ENCODE measurements at regions not wholly inside any gene's neighbourhood (a gene's known extent, or its start where the extent isn't known, plus 50 kb on each side); places are given as distances from the start of the nearest gene placed in this dataset.

DNA sequence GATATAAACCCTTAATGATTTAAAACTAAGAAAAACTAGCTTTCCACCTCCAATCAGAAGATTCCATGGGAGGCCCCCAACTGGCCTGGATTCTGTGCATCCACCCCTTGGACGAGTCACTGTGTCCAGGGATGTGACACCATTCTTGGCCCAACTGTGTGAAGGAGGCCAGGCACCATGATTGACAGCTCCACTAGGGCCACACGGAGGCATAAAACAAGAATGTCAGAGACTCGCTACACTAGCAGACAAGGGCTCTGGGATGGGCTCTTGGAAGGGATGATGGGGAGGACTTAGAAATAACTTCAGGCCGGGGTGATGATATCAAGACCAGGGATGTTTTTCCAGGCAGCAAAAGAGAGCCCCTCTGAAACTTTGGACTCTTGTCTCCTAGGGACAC, 117.8 kb upstream of the GNAO1 start:
- Histone ChIP-seq H3K4me1 (ENCODE audit: low read depth) (no peaks in the 10 kb centered on the region), H3K9me3 (no peaks in the 10 kb centered on the region), H3K4me3 (no peak overlapping the region), H3K36me3 (ENCODE audit: low read depth) (no peaks in the 10 kb centered on the region)
- intact Hi-C loops (cut with DNase I, micrococcal nuclease): no loop called here
- TF ChIP-seq CTCF (IDR thresholded peaks at IDR 0.05): no peak
- DNase-seq (no peak), ATAC-seq (no peak)

GRCh38 chr16:56072096-56072495, 119.2 kb upstream of the GNAO1 start:
- Histone ChIP-seq H3K4me1 (ENCODE audit: low read depth) (no peaks in the 10 kb centered on the region), H3K9me3 (no peaks in the 10 kb centered on the region), H3K36me3 (ENCODE audit: low read depth) (no peaks in the 10 kb centered on the region), H3K4me3 (no peak overlapping the region)
- no peak for TF ChIP-seq CTCF (IDR thresholded peaks at IDR 0.05)
- DNase-seq (no peak), ATAC-seq (no peak)
- intact Hi-C loops (cut with DNase I, micrococcal nuclease): no loop called here

- ATAC-seq: no peak
- intact Hi-C loops (cut with DNase I, micrococcal nuclease): no loop called here
- Histone ChIP-seq H3K9me3 (no peaks in the 10 kb centered on the region), H3K36me3 (ENCODE audit: low read depth) (no peaks in the 10 kb centered on the region), H3K4me1 (ENCODE audit: low read depth) (no peaks in the 10 kb centered on the region), H3K4me3 (no peak overlapping the region)
- DNase-seq: no peak
- no peak for TF ChIP-seq CTCF (IDR thresholded peaks at IDR 0.05)
Measured at GRCh38 chr16:56068816-56069215, 122.5 kb upstream of the GNAO1 start.

DNA sequence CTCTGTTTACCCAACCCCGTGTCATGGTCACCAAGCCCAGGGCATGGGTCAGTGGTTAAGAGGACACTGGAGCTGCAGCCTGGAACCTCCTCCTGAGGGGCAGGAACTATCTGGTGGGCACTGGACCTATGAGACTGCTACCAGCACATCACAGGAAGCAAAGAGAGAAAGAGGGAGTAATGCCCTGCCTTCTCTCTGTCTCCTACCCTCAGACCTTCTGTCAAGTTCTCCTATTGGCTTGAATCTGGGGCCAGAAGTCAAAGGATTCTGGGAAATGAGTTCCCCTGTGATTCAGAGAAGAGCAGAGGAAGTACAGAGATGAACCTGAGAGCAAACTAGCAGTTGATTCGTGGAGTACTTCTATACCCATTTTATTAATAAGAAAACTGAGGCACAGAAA, 123.0 kb upstream of the GNAO1 start:
- Histone ChIP-seq H3K36me3 (ENCODE audit: low read depth) (no peaks in the 10 kb centered on the region), H3K4me3 (no peak overlapping the region), H3K9me3 (no peaks in the 10 kb centered on the region), H3K4me1 (ENCODE audit: low read depth) (no peaks in the 10 kb centered on the region)
- intact Hi-C loops (cut with DNase I, micrococcal nuclease): no loop called here
- DNase-seq (no peak), ATAC-seq (no peak)
- no peak for TF ChIP-seq CTCF (IDR thresholded peaks at IDR 0.05)

GRCh38 chr16:56067406-56067805, 123.9 kb upstream of the GNAO1 start:
- H3K9me3 ChIP-seq: no peaks in the 10 kb centered on the region
- no peak overlapping the region for H3K4me3 ChIP-seq
- H3K4me1 ChIP-seq (ENCODE audit: low read depth): no peaks in the 10 kb centered on the region
- no peak for TF ChIP-seq CTCF (IDR thresholded peaks at IDR 0.05)
- ATAC-seq: no peak
- no peak for DNase-seq
- H3K36me3 ChIP-seq (ENCODE audit: low read depth): no peaks in the 10 kb centered on the region
- intact Hi-C loops (cut with DNase I, micrococcal nuclease): no loop called here

DNA sequence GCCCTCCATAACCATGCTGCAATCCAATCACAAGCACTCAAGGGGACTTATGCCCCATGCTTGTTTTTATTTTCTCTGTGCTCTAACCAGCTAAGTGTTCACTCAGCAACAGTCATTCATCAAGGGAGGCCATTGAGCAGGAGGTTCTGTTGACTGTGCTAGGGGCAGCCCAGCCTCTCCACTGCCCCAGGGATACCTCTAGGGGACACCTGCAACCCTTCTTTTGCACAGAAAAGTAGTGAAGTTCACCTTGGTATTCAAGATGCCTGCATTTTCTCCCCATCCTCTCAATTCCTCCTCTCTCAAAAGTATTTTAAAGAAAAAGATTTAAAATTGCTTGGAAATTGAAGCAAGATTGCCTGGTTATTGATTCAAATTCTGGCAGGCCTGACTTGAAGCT, 124.7 kb upstream of the GNAO1 start:
- no peaks in the 10 kb centered on the region for H3K36me3 ChIP-seq (ENCODE audit: low read depth)
- no peaks in the 10 kb centered on the region for H3K4me1 ChIP-seq (ENCODE audit: low read depth)
- intact Hi-C loops (cut with DNase I, micrococcal nuclease): no loop called here
- no peaks in the 10 kb centered on the region for H3K9me3 ChIP-seq
- no peak overlapping the region for H3K4me3 ChIP-seq
- no peak for TF ChIP-seq CTCF (IDR thresholded peaks at IDR 0.05)
- ATAC-seq (no peak), DNase-seq (no peak)
